ENCODE measurements at regions not wholly inside any gene's neighbourhood (a gene's known extent, or its start where the extent isn't known, plus 50 kb on each side); places are given as distances from the start of the nearest gene placed in this dataset.

DNA sequence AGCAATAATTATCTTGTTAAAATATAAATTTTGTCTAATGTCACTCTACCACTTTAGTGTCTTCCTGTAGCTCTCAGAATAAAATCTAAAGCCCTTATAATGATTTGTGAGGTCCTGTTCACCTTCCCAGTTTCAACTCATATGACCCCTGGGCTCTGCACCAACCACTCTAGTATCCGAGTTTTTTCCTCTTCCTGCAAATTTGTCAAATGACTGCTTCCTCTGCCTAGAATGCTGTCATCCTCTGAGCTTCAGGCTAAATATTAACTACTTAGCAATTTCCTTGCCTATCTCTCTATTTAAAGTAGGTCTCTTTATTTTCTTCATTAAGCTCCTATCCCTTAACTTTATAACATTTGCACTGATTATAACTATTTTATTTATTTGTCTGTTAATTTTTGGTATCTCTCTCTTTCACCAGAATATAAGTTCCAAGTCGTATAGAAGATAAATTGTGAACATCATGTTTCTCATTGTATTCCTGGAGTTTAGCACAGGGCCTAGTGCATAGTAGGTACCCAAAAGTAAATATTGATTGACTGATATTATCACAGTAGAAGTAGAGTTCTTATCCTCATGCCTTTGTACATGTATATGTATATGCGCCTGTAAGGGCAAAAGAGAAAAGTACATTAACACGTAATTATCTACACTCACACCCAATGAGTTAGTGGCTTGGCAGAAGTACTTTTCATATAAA lies 196.0 kb downstream of the BCAT1 start:
- no peak overlapping the region for H3K9ac ChIP-seq
- no peaks in the 10 kb centered on the region for H4K20me1 ChIP-seq (ENCODE audit: low read depth)
- no peaks in the 10 kb centered on the region for H3K9me3 ChIP-seq (ENCODE audit: low read depth)
- no peaks in the 10 kb centered on the region for H3K79me2 ChIP-seq (ENCODE audit: low read depth)
- H3K36me3 ChIP-seq: no peaks in the 10 kb centered on the region
- H3K27ac ChIP-seq: no peak overlapping the region
- no peak overlapping the region for H3K4me3 Mint-ChIP-seq
- peaks cover 37% of the 10 kb centered on the region for H3K4me1 Mint-ChIP-seq
- H3K4me3 ChIP-seq: no peak overlapping the region
- peaks cover 35% of the 10 kb centered on the region for H3K4me1 ChIP-seq
- H3K36me3 Mint-ChIP-seq: no peaks in the 10 kb centered on the region
- DNase-seq (ENCODE audit: low spot score): no peak
- no peaks in the 10 kb centered on the region for H3K27me3 Mint-ChIP-seq (ENCODE audit: insufficient read depth, low read depth)
- no peak overlapping the region for H3K27ac Mint-ChIP-seq
- H2AFZ ChIP-seq (replicated peaks): no peak overlapping the region
- no peak overlapping the region for H3K4me2 ChIP-seq
- no peak for TF ChIP-seq EZH2 (IDR thresholded peaks at IDR 0.05)
- TF ChIP-seq EZH2phosphoT487 (IDR thresholded peaks at IDR 0.05): no peak
- TF ChIP-seq, protein P1, sequence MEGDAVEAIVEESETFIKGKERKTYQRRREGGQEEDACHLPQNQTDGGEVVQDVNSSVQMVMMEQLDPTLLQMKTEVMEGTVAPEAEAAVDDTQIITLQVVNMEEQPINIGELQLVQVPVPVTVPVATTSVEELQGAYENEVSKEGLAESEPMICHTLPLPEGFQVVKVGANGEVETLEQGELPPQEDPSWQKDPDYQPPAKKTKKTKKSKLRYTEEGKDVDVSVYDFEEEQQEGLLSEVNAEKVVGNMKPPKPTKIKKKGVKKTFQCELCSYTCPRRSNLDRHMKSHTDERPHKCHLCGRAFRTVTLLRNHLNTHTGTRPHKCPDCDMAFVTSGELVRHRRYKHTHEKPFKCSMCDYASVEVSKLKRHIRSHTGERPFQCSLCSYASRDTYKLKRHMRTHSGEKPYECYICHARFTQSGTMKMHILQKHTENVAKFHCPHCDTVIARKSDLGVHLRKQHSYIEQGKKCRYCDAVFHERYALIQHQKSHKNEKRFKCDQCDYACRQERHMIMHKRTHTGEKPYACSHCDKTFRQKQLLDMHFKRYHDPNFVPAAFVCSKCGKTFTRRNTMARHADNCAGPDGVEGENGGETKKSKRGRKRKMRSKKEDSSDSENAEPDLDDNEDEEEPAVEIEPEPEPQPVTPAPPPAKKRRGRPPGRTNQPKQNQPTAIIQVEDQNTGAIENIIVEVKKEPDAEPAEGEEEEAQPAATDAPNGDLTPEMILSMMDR (IDR thresholded peaks at IDR 0.05): no peak
- H3F3A ChIP-seq (ENCODE audit: low read depth): no peaks in the 10 kb centered on the region
- H3K9me3 Mint-ChIP-seq: no peaks in the 10 kb centered on the region
- H3K27me3 ChIP-seq: no peaks in the 10 kb centered on the region

- H3K36me3 Mint-ChIP-seq: no peaks in the 10 kb centered on the region
These were observed 197.7 kb downstream of the BCAT1 start for GRCh38 chr12:24751181-24751580.

DNA sequence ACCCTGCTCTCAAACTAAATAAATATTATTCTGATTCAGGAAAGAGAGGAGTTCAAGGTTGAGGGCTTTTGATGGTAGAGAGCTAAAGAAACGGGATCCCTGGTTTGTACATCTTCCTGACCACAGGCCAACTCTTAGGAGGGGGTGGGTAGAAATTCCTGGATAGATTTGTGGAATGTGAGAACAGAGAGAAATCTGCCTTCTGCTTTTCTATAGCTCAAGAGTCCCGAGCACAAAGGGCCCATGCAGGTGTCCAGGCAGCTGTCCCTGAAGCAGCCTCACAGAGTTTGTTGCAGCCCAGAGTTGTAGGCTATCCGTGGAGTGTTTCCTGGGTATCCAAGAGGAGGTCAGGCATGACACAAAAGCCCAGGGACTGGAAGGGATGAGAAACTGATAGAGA lies 198.6 kb downstream of the BCAT1 start:
- Histone ChIP-seq H3K27ac (no peak overlapping the region), H3F3A (ENCODE audit: low read depth) (no peaks in the 10 kb centered on the region), H3K79me2 (ENCODE audit: low read depth) (no peaks in the 10 kb centered on the region), H3K9ac (no peak overlapping the region), H2AFZ (replicated peaks) (no peak overlapping the region), H3K4me2 (peak overlapping the region; percentile 42), H3K27me3 (no peaks in the 10 kb centered on the region), H3K9me3 (ENCODE audit: low read depth) (no peaks in the 10 kb centered on the region), H3K4me3 (no peak overlapping the region), H3K36me3 (no peaks in the 10 kb centered on the region), H4K20me1 (ENCODE audit: low read depth) (no peaks in the 10 kb centered on the region), H3K4me1 (peaks cover 30% of the 10 kb centered on the region)
- Mint-ChIP-seq H3K4me3 (no peak overlapping the region), H3K4me1 (peaks cover 37% of the 10 kb centered on the region), H3K27ac (peak overlapping the region; percentile 67), H3K27me3 (ENCODE audit: insufficient read depth, low read depth) (no peaks in the 10 kb centered on the region), H3K9me3 (no peaks in the 10 kb centered on the region), H3K36me3 (no peaks in the 10 kb centered on the region)
- TF ChIP-seq EZH2 (IDR thresholded peaks at IDR 0.05): no peak
- no peak for TF ChIP-seq EZH2phosphoT487 (IDR thresholded peaks at IDR 0.05)
- TF ChIP-seq, protein P1 (IDR thresholded peaks at IDR 0.05): no peak
- peak; percentile 71 for DNase-seq (ENCODE audit: low spot score)

More at GRCh38 chr12:24751181-24751580, 197.7 kb downstream of the BCAT1 start:
- H4K20me1 ChIP-seq (ENCODE audit: low read depth): no peaks in the 10 kb centered on the region
- H3F3A ChIP-seq (ENCODE audit: low read depth): no peaks in the 10 kb centered on the region
- H3K36me3 ChIP-seq: no peaks in the 10 kb centered on the region
- H3K27ac ChIP-seq: no peak overlapping the region
- H3K9me3 Mint-ChIP-seq: no peaks in the 10 kb centered on the region
- TF ChIP-seq, protein P1 (IDR thresholded peaks at IDR 0.05): no peak
- TF ChIP-seq EZH2phosphoT487 (IDR thresholded peaks at IDR 0.05) (no peak), EZH2 (IDR thresholded peaks at IDR 0.05) (no peak)
- no peaks in the 10 kb centered on the region for H3K9me3 ChIP-seq (ENCODE audit: low read depth)
- no peak for DNase-seq (ENCODE audit: low spot score)
- no peak overlapping the region for H3K4me3 ChIP-seq
- peaks cover 40% of the 10 kb centered on the region for H3K4me1 Mint-ChIP-seq
- no peak overlapping the region for H2AFZ ChIP-seq (replicated peaks)
- H3K79me2 ChIP-seq (ENCODE audit: low read depth): no peaks in the 10 kb centered on the region
- peak overlapping the region; percentile 42 for H3K4me2 ChIP-seq
- H3K9ac ChIP-seq: no peak overlapping the region
- no peaks in the 10 kb centered on the region for H3K27me3 ChIP-seq
- H3K4me1 ChIP-seq: peaks cover 35% of the 10 kb centered on the region
- H3K4me3 Mint-ChIP-seq: no peak overlapping the region
- no peak overlapping the region for H3K27ac Mint-ChIP-seq
- no peaks in the 10 kb centered on the region for H3K27me3 Mint-ChIP-seq (ENCODE audit: insufficient read depth, low read depth)

Data from neural progenitor cell (in vitro differentiated cells).